HepG2 (cell line): ENCODE measurements at regions not wholly inside any gene's neighbourhood (a gene's known extent, or its start where the extent isn't known, plus 50 kb on each side); places are given as distances from the start of the nearest gene placed in this dataset.

Source experiments
- ATAC-seq: fragments of 200-7000 bp; cut with Tn5 transposase; 3 replicates; pipeline ENCODE4 v1.9.1; 2020; ENCODE audit warnings: mild to moderate bottlenecking, moderate library complexity
- BruUV-seq: library from RNA; stranded (reverse); fragments of 400-500 nt; replicated peaks from 2 replicates; lab custom pipeline; 2021; lab: Mats Ljungman, UMichigan
- CTCF ChIA-PET: fragments of 300-600 bp; formaldehyde crosslinking; extraction: SDS; loops from one replicate; lab custom pipeline; 2021; ENCODE audit warnings: low total read pairs, inconsistent platforms, low intra/inter-chr PET ratio; lab: Yijun Ruan, JAX
- POLR2A ChIA-PET: fragments of 350-600 bp; sonication (Branson Sonifier 250); formaldehyde crosslinking; loops from one replicate; lab custom pipeline; 2020; ENCODE audit warnings: antibody characterized with exemption, inconsistent platforms; lab: Yijun Ruan, JAX
- DNase-seq: peaks from one replicate; pipeline ENCODE4 v3.0.0-alpha.2; 2015; ENCODE audit warnings: low spot score
- FAIRE-seq: peaks from 3 replicates; lab custom pipeline; 2011; peaks lifted over from hg19 to GRCh38; lab: Jason Lieb, UNC
- H2AFZ ChIP-seq: one replicate; pipeline ENCODE4 v1.6.1; 2011; ENCODE audit warnings: low read length, inconsistent platforms
- H3K27ac ChIP-seq: fragments of 300-600 bp; 3 replicates; pipeline ENCODE4 v1.8.0; 2011; ENCODE audit warnings: mixed run types, mild to moderate bottlenecking, mixed read lengths, low read length, inconsistent platforms; ENCODE audit not compliant: insufficient read depth; ENCODE audit errors: extremely low read length
- H3K27me3 ChIP-seq, 2 experiments: fragments of 200-600 bp in 1 of 2; 2 replicates in 1 of 2; 3 replicates in 1 of 2; pipeline versions ENCODE4 v1.6.0 to v1.8.0; 2011; ENCODE audit warnings: low read length in 2 of 2, mild to moderate bottlenecking in 2 of 2, moderate library complexity in 2 of 2, inconsistent platforms in 1 of 2; ENCODE audit not compliant: insufficient read depth in 2 of 2, control insufficient read depth in 1 of 2
- H3K36me3 ChIP-seq, 2 experiments: fragments of 200-600 bp in 1 of 2; replicated peaks in 1 of 2; 2 replicates in 1 of 2; 3 replicates in 1 of 2; pipeline versions ENCODE4 v1.5.1 to v1.8.0; 2011; ENCODE audit warnings: low read length in 2 of 2, inconsistent platforms in 1 of 2; ENCODE audit not compliant: insufficient read depth in 2 of 2, control insufficient read depth in 1 of 2
- H3K4me1 ChIP-seq: 2 replicates; pipeline ENCODE4 v1.5.1; 2012; ENCODE audit warnings: low read length, inconsistent platforms; ENCODE audit not compliant: insufficient read depth
- H3K4me2 ChIP-seq: 2 replicates; pipeline ENCODE4 v1.6.0; 2011; ENCODE audit warnings: low read depth, low read length, inconsistent platforms
- H3K4me3 ChIP-seq, 3 experiments: fragments of 200-600 bp in 1 of 3; sonication (generic), shearing (Covaris generic) in 1 of 3; replicated peaks in 1 of 3; 2 replicates each; pipeline ENCODE4 v1.5.1; 2011 to 2016; ENCODE audit warnings: low read length in 3 of 3, inconsistent platforms in 2 of 3, low read depth in 2 of 3, mild to moderate bottlenecking in 2 of 3, control low read depth in 1 of 3, mixed read lengths in 1 of 3; ENCODE audit not compliant: insufficient read depth in 1 of 3
- H3K79me2 ChIP-seq: one replicate; pipeline ENCODE4 v1.6.1; 2011; ENCODE audit warnings: low read length, inconsistent platforms; ENCODE audit not compliant: insufficient read depth
- H3K9ac ChIP-seq: 2 replicates; pipeline ENCODE4 v1.6.0; 2011; ENCODE audit warnings: mild to moderate bottlenecking, low read depth, low read length, inconsistent platforms; ENCODE audit not compliant: insufficient read depth
- H3K9me3 ChIP-seq: 2 replicates; pipeline ENCODE4 v1.5.1; 2012; ENCODE audit warnings: mild to moderate bottlenecking, low read length
- H4K20me1 ChIP-seq: 2 replicates; pipeline ENCODE4 v1.6.0; 2011; ENCODE audit warnings: inconsistent platforms, mild to moderate bottlenecking, low read length, moderate library complexity; ENCODE audit not compliant: insufficient read depth
- ATRX ChIP-seq: sonication (generic); formaldehyde crosslinking; IDR thresholded peaks from 2 replicates; pipeline ENCODE4 v1.4.0; 2020; ENCODE audit warnings: missing genetic modification reagents, borderline replicate concordance
- HNRNPK ChIP-seq: fragments of 200-400 bp; formaldehyde crosslinking; IDR thresholded peaks from 2 replicates; pipeline ENCODE4 v1.6.1; 2018; ENCODE audit warnings: low read length, low read depth, moderate library complexity, mild to moderate bottlenecking; ENCODE audit not compliant: poor library complexity, severe bottlenecking
- NFE2L2 ChIP-seq: fragments of 150-350 bp; IDR thresholded peaks from 2 replicates; pipeline ENCODE4 v1.6.1; 2014; ENCODE audit warnings: low read length
- PHF8 ChIP-seq: sonication (generic); formaldehyde crosslinking; IDR thresholded peaks from 2 replicates; pipeline ENCODE4 v1.5.0; 2020; ENCODE audit warnings: missing genetic modification reagents
- TCF7 ChIP-seq: sonication (generic); IDR thresholded peaks from 2 replicates; pipeline ENCODE4 v1.6.1; 2016; ENCODE audit warnings: antibody characterized with exemption, low read depth
- ZNF263 ChIP-seq: sonication (generic); formaldehyde crosslinking; IDR thresholded peaks from 2 replicates; pipeline ENCODE4 v1.4.0; 2020; ENCODE audit warnings: missing genetic modification reagents
- ZNF841 ChIP-seq: sonication (generic); formaldehyde crosslinking; IDR thresholded peaks from 2 replicates; pipeline ENCODE4 v1.8.1; 2023; ENCODE audit warnings: missing genetic modification reagents, borderline replicate concordance
- ZNF891 ChIP-seq: sonication (generic); formaldehyde crosslinking; IDR thresholded peaks from 2 replicates; pipeline ENCODE4 v1.5.0; 2020; ENCODE audit warnings: mild to moderate bottlenecking, missing genetic modification reagents
- WGBS: methylation state at CpG from one replicate; pipeline ENCODE4 v1.1.6; 2017; ENCODE audit warnings: low lambda C conversion rate; 5-methylcytosine and 5-hydroxymethylcytosine counted together
- in situ Hi-C: cut with HindIII; loops from 2 replicates; pipeline ENCODE4 v1.10.0; 2017; ENCODE audit warnings: low pct_unique_long_range_greater_than_20kb; ENCODE audit not compliant: extremely low pct_ligation_motif_present
- intact Hi-C: fragments of 100-400 bp; cut with micrococcal nuclease; formaldehyde crosslinking; loops from one replicate; pipeline ENCODE4 v1.10.0; 2022; ENCODE audit not compliant: unreplicated experiment
- TF ChIP-seq, protein P1 (sequence below): IDR thresholded peaks from 2 replicates; pipeline ENCODE4 v1.6.1; 2016; ENCODE audit warnings: low read depth, missing genetic modification reagents, missing compliant biosample characterization
- TF ChIP-seq, protein P2 (sequence below): sonication (generic); formaldehyde crosslinking; IDR thresholded peaks from 2 replicates; pipeline ENCODE4 v1.5.0; 2020; ENCODE audit warnings: mild to moderate bottlenecking, missing genetic modification reagents, borderline replicate concordance
- TF ChIP-seq, protein P3 (sequence below): sonication (generic); formaldehyde crosslinking; IDR thresholded peaks from 2 replicates; pipeline ENCODE4 v1.9.0; 2022; ENCODE audit warnings: missing genetic modification reagents, mild to moderate bottlenecking, borderline replicate concordance

GRCh38 chr19:30244533-30244932 lies 127.7 kb upstream of the ZNF536 start:
- Histone ChIP-seq H3K9me3 (no peaks in the 10 kb centered on the region), H3K79me2 (no peaks in the 10 kb centered on the region), H3K9ac (no peak overlapping the region), H3K4me3 (no peak overlapping the region), H3K27ac (no peak overlapping the region), H3K36me3 (no peaks in the 10 kb centered on the region), H3K4me1 (no peaks in the 10 kb centered on the region), H4K20me1 (no peaks in the 10 kb centered on the region), H3K4me2 (no peak overlapping the region), H2AFZ (no peak overlapping the region), H3K27me3 (peaks cover 0 to 6% of the 10 kb centered on the region in 2 experiments; a peak in 1 of 5 replicates)
- no peak for ATAC-seq
- BruUV-seq: no TSS peak
- in situ Hi-C loops (no loop called here), intact Hi-C loops (no loop called here)
- FAIRE-seq: no peak
- no peak for DNase-seq
- 0% methylated on average over 1 of the region's 4 CpGs for WGBS
- CTCF ChIA-PET: no interaction called here
- POLR2A ChIA-PET: no interaction called here
- TF ChIP-seq TCF7 (no peak), NFE2L2 (no peak), ZNF891 (CRISPR knock-in tag) (no peak), ATRX (CRISPR knock-in tag) (no peak), ZNF263 (CRISPR knock-in tag) (no peak), HNRNPK (no peak), ZNF841 (CRISPR knock-in tag) (no peak), PHF8 (CRISPR knock-in tag) (no peak)
- TF ChIP-seq, protein P1, sequence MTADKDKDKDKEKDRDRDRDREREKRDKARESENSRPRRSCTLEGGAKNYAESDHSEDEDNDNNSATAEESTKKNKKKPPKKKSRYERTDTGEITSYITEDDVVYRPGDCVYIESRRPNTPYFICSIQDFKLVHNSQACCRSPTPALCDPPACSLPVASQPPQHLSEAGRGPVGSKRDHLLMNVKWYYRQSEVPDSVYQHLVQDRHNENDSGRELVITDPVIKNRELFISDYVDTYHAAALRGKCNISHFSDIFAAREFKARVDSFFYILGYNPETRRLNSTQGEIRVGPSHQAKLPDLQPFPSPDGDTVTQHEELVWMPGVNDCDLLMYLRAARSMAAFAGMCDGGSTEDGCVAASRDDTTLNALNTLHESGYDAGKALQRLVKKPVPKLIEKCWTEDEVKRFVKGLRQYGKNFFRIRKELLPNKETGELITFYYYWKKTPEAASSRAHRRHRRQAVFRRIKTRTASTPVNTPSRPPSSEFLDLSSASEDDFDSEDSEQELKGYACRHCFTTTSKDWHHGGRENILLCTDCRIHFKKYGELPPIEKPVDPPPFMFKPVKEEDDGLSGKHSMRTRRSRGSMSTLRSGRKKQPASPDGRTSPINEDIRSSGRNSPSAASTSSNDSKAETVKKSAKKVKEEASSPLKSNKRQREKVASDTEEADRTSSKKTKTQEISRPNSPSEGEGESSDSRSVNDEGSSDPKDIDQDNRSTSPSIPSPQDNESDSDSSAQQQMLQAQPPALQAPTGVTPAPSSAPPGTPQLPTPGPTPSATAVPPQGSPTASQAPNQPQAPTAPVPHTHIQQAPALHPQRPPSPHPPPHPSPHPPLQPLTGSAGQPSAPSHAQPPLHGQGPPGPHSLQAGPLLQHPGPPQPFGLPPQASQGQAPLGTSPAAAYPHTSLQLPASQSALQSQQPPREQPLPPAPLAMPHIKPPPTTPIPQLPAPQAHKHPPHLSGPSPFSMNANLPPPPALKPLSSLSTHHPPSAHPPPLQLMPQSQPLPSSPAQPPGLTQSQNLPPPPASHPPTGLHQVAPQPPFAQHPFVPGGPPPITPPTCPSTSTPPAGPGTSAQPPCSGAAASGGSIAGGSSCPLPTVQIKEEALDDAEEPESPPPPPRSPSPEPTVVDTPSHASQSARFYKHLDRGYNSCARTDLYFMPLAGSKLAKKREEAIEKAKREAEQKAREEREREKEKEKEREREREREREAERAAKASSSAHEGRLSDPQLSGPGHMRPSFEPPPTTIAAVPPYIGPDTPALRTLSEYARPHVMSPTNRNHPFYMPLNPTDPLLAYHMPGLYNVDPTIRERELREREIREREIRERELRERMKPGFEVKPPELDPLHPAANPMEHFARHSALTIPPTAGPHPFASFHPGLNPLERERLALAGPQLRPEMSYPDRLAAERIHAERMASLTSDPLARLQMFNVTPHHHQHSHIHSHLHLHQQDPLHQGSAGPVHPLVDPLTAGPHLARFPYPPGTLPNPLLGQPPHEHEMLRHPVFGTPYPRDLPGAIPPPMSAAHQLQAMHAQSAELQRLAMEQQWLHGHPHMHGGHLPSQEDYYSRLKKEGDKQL (CRISPR knock-in tag): no peak
- TF ChIP-seq, protein P2, sequence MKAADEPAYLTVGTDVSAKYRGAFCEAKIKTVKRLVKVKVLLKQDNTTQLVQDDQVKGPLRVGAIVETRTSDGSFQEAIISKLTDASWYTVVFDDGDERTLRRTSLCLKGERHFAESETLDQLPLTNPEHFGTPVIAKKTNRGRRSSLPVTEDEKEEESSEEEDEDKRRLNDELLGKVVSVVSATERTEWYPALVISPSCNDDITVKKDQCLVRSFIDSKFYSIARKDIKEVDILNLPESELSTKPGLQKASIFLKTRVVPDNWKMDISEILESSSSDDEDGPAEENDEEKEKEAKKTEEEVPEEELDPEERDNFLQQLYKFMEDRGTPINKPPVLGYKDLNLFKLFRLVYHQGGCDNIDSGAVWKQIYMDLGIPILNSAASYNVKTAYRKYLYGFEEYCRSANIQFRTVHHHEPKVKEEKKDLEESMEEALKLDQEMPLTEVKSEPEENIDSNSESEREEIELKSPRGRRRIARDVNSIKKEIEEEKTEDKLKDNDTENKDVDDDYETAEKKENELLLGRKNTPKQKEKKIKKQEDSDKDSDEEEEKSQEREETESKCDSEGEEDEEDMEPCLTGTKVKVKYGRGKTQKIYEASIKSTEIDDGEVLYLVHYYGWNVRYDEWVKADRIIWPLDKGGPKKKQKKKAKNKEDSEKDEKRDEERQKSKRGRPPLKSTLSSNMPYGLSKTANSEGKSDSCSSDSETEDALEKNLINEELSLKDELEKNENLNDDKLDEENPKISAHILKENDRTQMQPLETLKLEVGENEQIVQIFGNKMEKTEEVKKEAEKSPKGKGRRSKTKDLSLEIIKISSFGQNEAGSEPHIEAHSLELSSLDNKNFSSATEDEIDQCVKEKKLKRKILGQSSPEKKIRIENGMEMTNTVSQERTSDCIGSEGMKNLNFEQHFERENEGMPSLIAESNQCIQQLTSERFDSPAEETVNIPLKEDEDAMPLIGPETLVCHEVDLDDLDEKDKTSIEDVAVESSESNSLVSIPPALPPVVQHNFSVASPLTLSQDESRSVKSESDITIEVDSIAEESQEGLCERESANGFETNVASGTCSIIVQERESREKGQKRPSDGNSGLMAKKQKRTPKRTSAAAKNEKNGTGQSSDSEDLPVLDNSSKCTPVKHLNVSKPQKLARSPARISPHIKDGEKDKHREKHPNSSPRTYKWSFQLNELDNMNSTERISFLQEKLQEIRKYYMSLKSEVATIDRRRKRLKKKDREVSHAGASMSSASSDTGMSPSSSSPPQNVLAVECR (CRISPR knock-in tag): no peak
- TF ChIP-seq, protein P3, sequence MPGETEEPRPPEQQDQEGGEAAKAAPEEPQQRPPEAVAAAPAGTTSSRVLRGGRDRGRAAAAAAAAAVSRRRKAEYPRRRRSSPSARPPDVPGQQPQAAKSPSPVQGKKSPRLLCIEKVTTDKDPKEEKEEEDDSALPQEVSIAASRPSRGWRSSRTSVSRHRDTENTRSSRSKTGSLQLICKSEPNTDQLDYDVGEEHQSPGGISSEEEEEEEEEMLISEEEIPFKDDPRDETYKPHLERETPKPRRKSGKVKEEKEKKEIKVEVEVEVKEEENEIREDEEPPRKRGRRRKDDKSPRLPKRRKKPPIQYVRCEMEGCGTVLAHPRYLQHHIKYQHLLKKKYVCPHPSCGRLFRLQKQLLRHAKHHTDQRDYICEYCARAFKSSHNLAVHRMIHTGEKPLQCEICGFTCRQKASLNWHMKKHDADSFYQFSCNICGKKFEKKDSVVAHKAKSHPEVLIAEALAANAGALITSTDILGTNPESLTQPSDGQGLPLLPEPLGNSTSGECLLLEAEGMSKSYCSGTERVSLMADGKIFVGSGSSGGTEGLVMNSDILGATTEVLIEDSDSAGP: no peak
